SK-N-SH (cell line): ENCODE measurements at regions not wholly inside any gene's neighbourhood (a gene's known extent, or its start where the extent isn't known, plus 50 kb on each side); places are given as distances from the start of the nearest gene placed in this dataset.

ENCODE experiments used
- CTCF ChIA-PET: fragments of 300-600, 350-600 bp; formaldehyde crosslinking; extraction: SDS; loops from one replicate; lab custom pipeline; 2021; lab: Yijun Ruan, JAX
- POLR2A ChIA-PET: fragments of 350-600 bp; sonication (Branson Sonifier 250); formaldehyde crosslinking; extraction: SDS; loops from one replicate; lab custom pipeline; 2020; ENCODE audit warnings: antibody characterized with exemption, inconsistent platforms; lab: Yijun Ruan, JAX
- DNase-seq: peaks from one replicate; pipeline ENCODE4 v3.0.0; 2012
- H2AFZ ChIP-seq: fragments of 200-600 bp; sonication (generic); 2 replicates; pipeline ENCODE4 v1.8.1; 2016; ENCODE audit warnings: antibody characterized with exemption, mild to moderate bottlenecking, low read depth
- H3F3A ChIP-seq: fragments of 200-600 bp; sonication (generic); replicated peaks from 2 replicates; pipeline ENCODE3; 2016; ENCODE audit warnings: antibody characterized with exemption, mild to moderate bottlenecking; ENCODE audit not compliant: insufficient read depth
- H3K27ac ChIP-seq, 2 experiments: fragments of 200-500 bp in 1 of 2; fragments of 200-600 bp in 1 of 2; sonication (Bioruptor generic) in 1 of 2; sonication (generic), shearing (Covaris generic) in 1 of 2; 2 replicates each; pipeline versions ENCODE4 v1.5.1 to v1.6.1; 2014 to 2016; ENCODE audit warnings: low read depth in 2 of 2, inconsistent platforms in 1 of 2, low read length in 1 of 2, mild to moderate bottlenecking in 1 of 2, mixed read lengths in 1 of 2
- H3K27me3 ChIP-seq: fragments of 200-600 bp; sonication (generic), shearing (Covaris generic); 2 replicates; pipeline ENCODE4 v1.6.1; 2016; ENCODE audit warnings: mixed run types; ENCODE audit not compliant: insufficient read depth
- H3K36me3 ChIP-seq, 2 experiments: fragments of 200-500 bp in 1 of 2; fragments of 200-600 bp in 1 of 2; sonication (Bioruptor generic) in 1 of 2; sonication (generic) in 1 of 2; replicated peaks in 1 of 2; 2 replicates each; pipeline versions ENCODE3 to v1.5.1; 2014 to 2016; ENCODE audit warnings: low read length in 1 of 2, mild to moderate bottlenecking in 1 of 2; ENCODE audit not compliant: insufficient read depth in 2 of 2, control insufficient read depth in 1 of 2
- H3K4me1 ChIP-seq, 2 experiments: fragments of 200-500 bp in 1 of 2; fragments of 200-600 bp in 1 of 2; sonication (Bioruptor generic) in 1 of 2; sonication (generic), shearing (Covaris generic) in 1 of 2; 2 replicates each; pipeline versions ENCODE4 v1.5.1 to v1.6.1; 2014 to 2016; ENCODE audit warnings: low read depth in 1 of 2, low read length in 1 of 2, mixed run types in 1 of 2; ENCODE audit not compliant: insufficient read depth in 2 of 2, control insufficient read depth in 1 of 2
- H3K4me2 ChIP-seq: fragments of 200-600 bp; sonication (generic), shearing (Covaris generic); 2 replicates; pipeline ENCODE4 v1.6.1; 2017; ENCODE audit warnings: mixed run types
- H3K4me3 ChIP-seq, 2 experiments: fragments of 200-500 bp in 1 of 2; fragments of 200-600 bp in 1 of 2; sonication (Bioruptor generic) in 1 of 2; sonication (generic), shearing (Covaris generic) in 1 of 2; 2 replicates each; pipeline versions ENCODE4 v1.5.1 to v1.8.1; 2014 to 2016; ENCODE audit warnings: low read depth in 2 of 2, inconsistent platforms in 1 of 2, low read length in 1 of 2, mild to moderate bottlenecking in 1 of 2, mixed read lengths in 1 of 2, moderate library complexity in 1 of 2
- H3K79me2 ChIP-seq: fragments of 200-600 bp; sonication (generic); 2 replicates; pipeline ENCODE4 v1.8.1; 2017; ENCODE audit warnings: mild to moderate bottlenecking; ENCODE audit not compliant: insufficient read depth
- H3K9ac ChIP-seq: fragments of 200-600 bp; sonication (generic); 2 replicates; pipeline ENCODE4 v1.6.1; 2017; ENCODE audit warnings: mixed run types
- H3K9me2 ChIP-seq: fragments of 200-600 bp; sonication (generic); 2 replicates; pipeline ENCODE4 v1.6.1; 2017; ENCODE audit warnings: mixed run types
- H3K9me3 ChIP-seq: fragments of 200-600 bp; sonication (generic); 2 replicates; pipeline ENCODE4 v1.6.1; 2017; ENCODE audit warnings: mixed run types, mild to moderate bottlenecking, moderate library complexity
- H4K20me1 ChIP-seq: fragments of 200-600 bp; sonication (generic); 2 replicates; pipeline ENCODE4 v1.6.1; 2017; ENCODE audit warnings: mild to moderate bottlenecking, mixed run types; ENCODE audit not compliant: insufficient read depth
- CHD2 ChIP-seq: fragments of 150-350 bp; IDR thresholded peaks from 2 replicates; pipeline ENCODE4 v1.6.1; 2018; ENCODE audit warnings: low read length; ENCODE audit not compliant: partially characterized antibody
- ELF1 ChIP-seq: IDR thresholded peaks from 2 replicates; pipeline ENCODE4 v1.4.0; 2012
- EP300 ChIP-seq, 2 experiments: IDR thresholded peaks; 2 replicates each; pipeline versions ENCODE4 v1.4.0 to v1.6.1; 2012; ENCODE audit warnings: borderline replicate concordance in 1 of 2, low read depth in 1 of 2, low read length in 1 of 2
- EZH2phosphoT487 ChIP-seq: fragments of 200-600 bp; sonication (generic); IDR thresholded peaks from 2 replicates; pipeline ENCODE4 v1.6.1; 2017; ENCODE audit warnings: low read depth, mixed run types, mild to moderate bottlenecking, antibody characterized with exemption, moderate library complexity, borderline replicate concordance
- FOXJ3 ChIP-seq: sonication (generic); formaldehyde crosslinking; IDR thresholded peaks from 2 replicates; pipeline ENCODE4 v1.5.1; 2020; ENCODE audit warnings: mild to moderate bottlenecking, missing genetic modification reagents
- FOXM1 ChIP-seq: IDR thresholded peaks from 2 replicates; pipeline ENCODE4 v1.4.0; 2012; ENCODE audit warnings: low read depth, mild to moderate bottlenecking
- GABPA ChIP-seq: IDR thresholded peaks from 2 replicates; pipeline ENCODE4 v1.4.0; 2012; ENCODE audit warnings: low read depth, mild to moderate bottlenecking
- MEF2A ChIP-seq: IDR thresholded peaks from 2 replicates; pipeline ENCODE4 v1.4.0; 2012; ENCODE audit warnings: low read depth, borderline replicate concordance
- MXI1 ChIP-seq: IDR thresholded peaks from 2 replicates; pipeline ENCODE4 v1.6.1; 2012; ENCODE audit warnings: mild to moderate bottlenecking, low read depth, low read length, improper control_type of control experiment
- NFIC ChIP-seq: IDR thresholded peaks from 2 replicates; pipeline ENCODE4 v1.4.0; 2012; ENCODE audit warnings: borderline replicate concordance
- NRF1 ChIP-seq: IDR thresholded peaks from 2 replicates; pipeline ENCODE4 v1.6.1; 2012; ENCODE audit warnings: low read depth, mild to moderate bottlenecking, low read length
- RCOR1 ChIP-seq: fragments of 150-350 bp; IDR thresholded peaks from 2 replicates; pipeline ENCODE4 v1.6.1; 2017; ENCODE audit warnings: antibody characterized with exemption, low read length
- RXRA ChIP-seq: IDR thresholded peaks from 2 replicates; pipeline ENCODE4 v1.4.0; 2012; ENCODE audit warnings: low read depth, mild to moderate bottlenecking, borderline replicate concordance
- SIN3A ChIP-seq: IDR thresholded peaks from 2 replicates; pipeline ENCODE4 v1.6.1; 2012; ENCODE audit warnings: low read depth, mild to moderate bottlenecking, low read length, moderate library complexity, borderline replicate concordance
- SMC3 ChIP-seq: IDR thresholded peaks from 2 replicates; pipeline ENCODE4 v1.6.1; 2012; ENCODE audit warnings: low read depth, low read length, improper control_type of control experiment
- TAF1 ChIP-seq: IDR thresholded peaks from 2 replicates; pipeline ENCODE4 v1.6.1; 2012; ENCODE audit warnings: low read depth, mild to moderate bottlenecking, low read length, moderate library complexity, borderline replicate concordance
- TCF12 ChIP-seq: IDR thresholded peaks from 2 replicates; pipeline ENCODE4 v1.4.0; 2012
- YY1 ChIP-seq: IDR thresholded peaks from 2 replicates; pipeline ENCODE4 v1.4.0; 2012; ENCODE audit warnings: low read depth, mild to moderate bottlenecking
- whole genome bisulfite sequencing: methylation state at CpG from one replicate; pipeline ENCODE4 v1.1.6; 2017; ENCODE audit warnings: low lambda C conversion rate; 5-methylcytosine and 5-hydroxymethylcytosine counted together
- TF ChIP-seq, protein P1 (sequence below): IDR thresholded peaks from 2 replicates; pipeline ENCODE4 v1.6.1; 2012; ENCODE audit warnings: mild to moderate bottlenecking, low read depth, low read length, moderate library complexity
- TF ChIP-seq, protein P2 (sequence below): fragments of 200-600 bp; sonication (generic); IDR thresholded peaks from 2 replicates; pipeline ENCODE4 v1.6.1; 2017; ENCODE audit warnings: antibody characterized with exemption, mild to moderate bottlenecking, moderate library complexity

DNA sequence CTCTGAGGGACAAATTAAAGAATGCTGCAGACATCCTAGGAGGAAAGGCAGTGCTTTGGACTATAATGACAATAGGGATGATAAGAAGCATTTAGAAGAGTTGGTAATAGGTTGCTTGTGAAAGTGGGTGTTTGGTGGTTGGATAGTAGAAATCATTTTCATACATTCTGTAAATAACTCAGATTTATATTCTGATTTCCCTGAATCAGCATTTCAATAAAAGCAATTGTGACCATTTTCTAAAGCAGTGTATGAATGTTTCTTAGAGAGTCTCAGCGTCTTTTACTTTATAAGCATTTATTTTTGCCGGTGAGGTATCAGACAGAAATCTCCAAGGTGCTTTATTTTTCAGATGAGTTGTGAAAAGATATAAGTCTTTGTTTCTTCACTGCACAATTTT lies 1099.0 kb upstream of the LRRTM1 start:
- H3F3A ChIP-seq, result no peaks in the 10 kb centered on the region
- H3K4me2 ChIP-seq, result no peak overlapping the region
- H3K9ac ChIP-seq, result no peak overlapping the region
- no peaks in the 10 kb centered on the region for H3K9me3 ChIP-seq
- WGBS, result 29% methylated on average over 2 of the region's 2 CpGs
- H2AFZ ChIP-seq, result no peak overlapping the region
- no peak overlapping the region for H3K4me3 ChIP-seq
- H3K79me2 ChIP-seq, result no peaks in the 10 kb centered on the region
- POLR2A ChIA-PET, result no interaction called here
- TF ChIP-seq FOXJ3 (CRISPR knock-in tag) (no peak), RXRA (no peak), SMC3 (no peak), TCF12 (no peak), FOXM1 (no peak), MXI1 (no peak), TAF1 (no peak), CHD2 (no peak), RCOR1 (no peak), GABPA (no peak), EP300 (IDR thresholded peaks at IDR 0.05; ENCODE audit: borderline replicate concordance in 1 of 2, low read depth in 1 of 2, low read length in 1 of 2) (no peak), SIN3A (no peak), NRF1 (no peak), EZH2phosphoT487 (no peak), YY1 (no peak), ELF1 (no peak), MEF2A (no peak)
- DNase-seq, result no peak
- no peaks in the 10 kb centered on the region for H3K27me3 ChIP-seq
- no peaks in the 10 kb centered on the region for H3K9me2 ChIP-seq
- no peaks in the 10 kb centered on the region for H4K20me1 ChIP-seq
- no peak overlapping the region for H3K27ac ChIP-seq
- H3K36me3 ChIP-seq, result no peaks in the 10 kb centered on the region
- no peaks in the 10 kb centered on the region for H3K4me1 ChIP-seq
- CTCF ChIA-PET, result interaction anchor here (1.0 kb wide), 1 partner anchor 13 kb away, joined by 3 read pairs; no protein-coding TSS in a partner anchor

DNA sequence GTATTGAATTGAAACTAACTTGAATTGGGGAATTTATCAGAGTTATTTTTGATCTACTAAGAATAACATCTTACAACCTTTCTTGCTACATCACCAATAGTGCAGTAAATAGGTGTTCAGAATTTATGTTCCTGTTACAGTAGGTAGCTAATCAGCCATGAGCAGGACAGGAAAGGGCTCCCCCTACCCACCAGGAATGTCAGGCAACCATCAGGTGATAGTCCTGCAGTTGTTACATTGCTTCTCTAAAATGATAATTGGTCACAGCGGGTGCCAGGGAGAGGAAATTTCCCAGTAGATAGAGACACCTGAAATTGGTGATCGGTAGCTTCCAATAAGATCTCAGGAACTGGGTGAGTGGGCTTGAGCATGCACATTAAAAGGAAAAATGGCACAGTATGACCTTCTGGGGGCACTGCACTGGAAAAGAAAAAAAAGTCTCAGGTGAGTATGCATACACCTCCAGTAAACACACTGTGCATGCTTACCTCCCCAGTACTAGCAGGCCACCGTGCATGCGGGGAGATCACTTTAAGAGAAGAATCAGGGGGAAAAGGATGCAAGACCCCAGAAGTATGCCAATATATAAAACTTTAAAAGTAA lies 1092.0 kb upstream of the LRRTM1 start:
- TF ChIP-seq, protein P1, sequence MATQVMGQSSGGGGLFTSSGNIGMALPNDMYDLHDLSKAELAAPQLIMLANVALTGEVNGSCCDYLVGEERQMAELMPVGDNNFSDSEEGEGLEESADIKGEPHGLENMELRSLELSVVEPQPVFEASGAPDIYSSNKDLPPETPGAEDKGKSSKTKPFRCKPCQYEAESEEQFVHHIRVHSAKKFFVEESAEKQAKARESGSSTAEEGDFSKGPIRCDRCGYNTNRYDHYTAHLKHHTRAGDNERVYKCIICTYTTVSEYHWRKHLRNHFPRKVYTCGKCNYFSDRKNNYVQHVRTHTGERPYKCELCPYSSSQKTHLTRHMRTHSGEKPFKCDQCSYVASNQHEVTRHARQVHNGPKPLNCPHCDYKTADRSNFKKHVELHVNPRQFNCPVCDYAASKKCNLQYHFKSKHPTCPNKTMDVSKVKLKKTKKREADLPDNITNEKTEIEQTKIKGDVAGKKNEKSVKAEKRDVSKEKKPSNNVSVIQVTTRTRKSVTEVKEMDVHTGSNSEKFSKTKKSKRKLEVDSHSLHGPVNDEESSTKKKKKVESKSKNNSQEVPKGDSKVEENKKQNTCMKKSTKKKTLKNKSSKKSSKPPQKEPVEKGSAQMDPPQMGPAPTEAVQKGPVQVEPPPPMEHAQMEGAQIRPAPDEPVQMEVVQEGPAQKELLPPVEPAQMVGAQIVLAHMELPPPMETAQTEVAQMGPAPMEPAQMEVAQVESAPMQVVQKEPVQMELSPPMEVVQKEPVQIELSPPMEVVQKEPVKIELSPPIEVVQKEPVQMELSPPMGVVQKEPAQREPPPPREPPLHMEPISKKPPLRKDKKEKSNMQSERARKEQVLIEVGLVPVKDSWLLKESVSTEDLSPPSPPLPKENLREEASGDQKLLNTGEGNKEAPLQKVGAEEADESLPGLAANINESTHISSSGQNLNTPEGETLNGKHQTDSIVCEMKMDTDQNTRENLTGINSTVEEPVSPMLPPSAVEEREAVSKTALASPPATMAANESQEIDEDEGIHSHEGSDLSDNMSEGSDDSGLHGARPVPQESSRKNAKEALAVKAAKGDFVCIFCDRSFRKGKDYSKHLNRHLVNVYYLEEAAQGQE, result no peak
- TF ChIP-seq, protein P2, sequence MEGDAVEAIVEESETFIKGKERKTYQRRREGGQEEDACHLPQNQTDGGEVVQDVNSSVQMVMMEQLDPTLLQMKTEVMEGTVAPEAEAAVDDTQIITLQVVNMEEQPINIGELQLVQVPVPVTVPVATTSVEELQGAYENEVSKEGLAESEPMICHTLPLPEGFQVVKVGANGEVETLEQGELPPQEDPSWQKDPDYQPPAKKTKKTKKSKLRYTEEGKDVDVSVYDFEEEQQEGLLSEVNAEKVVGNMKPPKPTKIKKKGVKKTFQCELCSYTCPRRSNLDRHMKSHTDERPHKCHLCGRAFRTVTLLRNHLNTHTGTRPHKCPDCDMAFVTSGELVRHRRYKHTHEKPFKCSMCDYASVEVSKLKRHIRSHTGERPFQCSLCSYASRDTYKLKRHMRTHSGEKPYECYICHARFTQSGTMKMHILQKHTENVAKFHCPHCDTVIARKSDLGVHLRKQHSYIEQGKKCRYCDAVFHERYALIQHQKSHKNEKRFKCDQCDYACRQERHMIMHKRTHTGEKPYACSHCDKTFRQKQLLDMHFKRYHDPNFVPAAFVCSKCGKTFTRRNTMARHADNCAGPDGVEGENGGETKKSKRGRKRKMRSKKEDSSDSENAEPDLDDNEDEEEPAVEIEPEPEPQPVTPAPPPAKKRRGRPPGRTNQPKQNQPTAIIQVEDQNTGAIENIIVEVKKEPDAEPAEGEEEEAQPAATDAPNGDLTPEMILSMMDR, result no peak
- TF ChIP-seq NFIC, result no peak
- POLR2A ChIA-PET, result no interaction called here
- Histone ChIP-seq H3K9ac (no peak overlapping the region), H3K9me3 (no peaks in the 10 kb centered on the region), H3K79me2 (no peaks in the 10 kb centered on the region), H3K27ac (no peak overlapping the region), H3F3A (no peaks in the 10 kb centered on the region), H2AFZ (no peak overlapping the region), H3K4me1 (no peaks in the 10 kb centered on the region), H3K4me3 (no peak overlapping the region), H3K27me3 (no peaks in the 10 kb centered on the region), H3K4me2 (no peak overlapping the region), H3K36me3 (no peaks in the 10 kb centered on the region), H4K20me1 (no peaks in the 10 kb centered on the region), H3K9me2 (no peaks in the 10 kb centered on the region)
- DNase-seq, result no peak
- WGBS, result 49% methylated on average over 4 of the region's 4 CpGs
- CTCF ChIA-PET, result interaction anchor here (1.4 kb wide), 1 partner anchor 8 kb away, joined by 3 read pairs; no protein-coding TSS in a partner anchor
